Endodermal cell (in vitro differentiated cells): ENCODE measurements at regions not wholly inside any gene's neighbourhood (a gene's known extent, or its start where the extent isn't known, plus 50 kb on each side); places are given as distances from the start of the nearest gene placed in this dataset.
"Not testable (repeated sequence)": the region's sequence is repeated elsewhere in the genome, so short reads cannot be mapped to it uniquely, and the experiment has no call there.

ENCODE experiments used
- DNase-seq: peaks from one replicate; pipeline ENCODE4 v3.0.0-alpha.2; 2017
- H3K27ac ChIP-seq: 2 replicates; pipeline ENCODE4 v1.5.1; 2013; ENCODE audit warnings: mild to moderate bottlenecking, low read depth, low read length, moderate library complexity
- H3K27me3 ChIP-seq: 2 replicates; pipeline ENCODE4 v1.6.1; 2013; ENCODE audit warnings: mild to moderate bottlenecking, low read length, moderate library complexity; ENCODE audit not compliant: insufficient read depth, control insufficient read depth, poor library complexity, severe bottlenecking
- H3K36me3 ChIP-seq: 2 replicates; pipeline ENCODE4 v1.7.0; 2013; ENCODE audit warnings: mild to moderate bottlenecking, low read length, moderate library complexity; ENCODE audit not compliant: control insufficient read depth, insufficient read depth
- H3K4me1 ChIP-seq: one replicate; pipeline ENCODE4 v1.7.0; 2013; ENCODE audit warnings: low read length; ENCODE audit not compliant: control insufficient read depth, insufficient read depth
- H3K4me3 ChIP-seq: 2 replicates; pipeline ENCODE4 v1.5.1; 2013; ENCODE audit warnings: mild to moderate bottlenecking, low read length, moderate library complexity
- H3K9ac ChIP-seq: 2 replicates; pipeline ENCODE4 v1.6.1; 2013; ENCODE audit warnings: mild to moderate bottlenecking, low read length, moderate library complexity; ENCODE audit not compliant: poor library complexity, severe bottlenecking; ENCODE audit errors: extremely low read depth
- H3K9me3 ChIP-seq: 2 replicates; pipeline ENCODE4 v1.6.1; 2013; ENCODE audit warnings: mild to moderate bottlenecking, low read length, moderate library complexity; ENCODE audit not compliant: control insufficient read depth
- H3K27ac Mint-ChIP-seq: 2 replicates; pipeline ENCODE4 v1.8.0; 2020; ENCODE audit warnings: mixed read lengths
- H3K27me3 Mint-ChIP-seq: 2 replicates; pipeline ENCODE4 v1.8.0; 2021; ENCODE audit warnings: mild to moderate bottlenecking, mixed read lengths; ENCODE audit not compliant: insufficient read depth
- H3K36me3 Mint-ChIP-seq: 2 replicates; pipeline ENCODE4 v1.8.0; 2020; ENCODE audit warnings: low read depth, mixed read lengths
- H3K4me1 Mint-ChIP-seq: 2 replicates; pipeline ENCODE4 v1.8.0; 2020; ENCODE audit warnings: mixed read lengths
- H3K4me3 Mint-ChIP-seq: 2 replicates; pipeline ENCODE4 v1.8.0; 2020; ENCODE audit warnings: mild to moderate bottlenecking, moderate library complexity, mixed read lengths
- H3K9me3 Mint-ChIP-seq: 2 replicates; pipeline ENCODE4 v1.8.0; 2020; ENCODE audit warnings: mild to moderate bottlenecking, mixed read lengths
- WGBS, 2 experiments: methylation state at CpG; one replicate each; pipeline versions ENCODE4 v1.1.5 to v1.1.7; 2013; ENCODE audit warnings: missing lambda C conversion rate in 2 of 2, mixed read lengths in 1 of 2; ENCODE audit not compliant: insufficient coverage in 1 of 2, insufficient read length in 1 of 2; 5-methylcytosine and 5-hydroxymethylcytosine counted together
- TF ChIP-seq, protein P1 (sequence below): fragments of 200-600 bp; sonication (generic); conservative IDR thresholded peaks from 2 replicates; pipeline ENCODE4 v1.5.0; 2021; ENCODE audit warnings: antibody characterized with exemption, mild to moderate bottlenecking

DNA sequence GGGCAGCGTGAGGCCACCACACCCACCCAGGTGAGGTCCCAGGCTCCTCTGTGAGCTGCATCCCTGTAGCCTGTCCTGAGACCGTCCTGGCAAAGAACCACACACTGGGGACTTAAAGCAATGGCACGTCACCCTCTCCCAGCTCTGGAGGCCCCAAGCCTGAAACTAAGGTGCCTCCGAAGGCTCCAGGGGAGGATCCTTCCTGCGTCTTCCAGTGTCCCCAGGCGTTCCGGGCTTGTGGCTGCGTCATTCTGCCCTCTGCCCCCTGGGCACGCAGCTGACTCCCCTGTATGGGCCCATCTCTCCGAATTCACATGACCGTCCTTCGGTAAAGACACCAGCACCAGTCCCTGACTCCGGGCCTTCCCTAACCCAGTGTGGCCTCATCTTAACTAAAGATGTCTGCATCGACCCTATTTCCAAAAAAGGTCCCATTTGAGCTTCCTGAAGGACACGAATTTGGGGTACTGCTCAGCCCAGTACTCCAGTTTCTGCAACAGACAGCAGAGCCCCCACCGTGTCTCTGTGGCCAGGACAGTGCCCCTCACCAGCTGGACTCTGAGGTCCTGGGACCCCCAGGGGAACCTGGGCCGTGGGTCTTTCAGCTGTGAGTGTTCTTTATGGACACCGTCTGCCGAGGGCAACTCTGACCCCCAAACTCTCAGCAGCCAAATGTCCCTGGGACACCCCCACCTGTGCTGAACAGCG is 75.2 kb upstream of the CTDP1 start:
- Histone ChIP-seq H3K9ac (no peak overlapping the region), H3K9me3 (no peaks in the 10 kb centered on the region), H3K4me1 (peaks cover 6% of the 10 kb centered on the region), H3K36me3 (no peaks in the 10 kb centered on the region), H3K27me3 (no peaks in the 10 kb centered on the region), H3K4me3 (no peak overlapping the region), H3K27ac (no peak overlapping the region)
- H3K36me3 Mint-ChIP-seq, result no peaks in the 10 kb centered on the region
- no peaks in the 10 kb centered on the region for H3K9me3 Mint-ChIP-seq
- no peaks in the 10 kb centered on the region for H3K27me3 Mint-ChIP-seq
- no peak for DNase-seq
- no peak overlapping the region for H3K4me3 Mint-ChIP-seq
- no peak overlapping the region for H3K27ac Mint-ChIP-seq
- H3K4me1 Mint-ChIP-seq, result peaks cover 26% of the 10 kb centered on the region
- WGBS, 2 experiments, result 83 to 85% methylated on average over 18 to 20 of the region's 20 CpGs
- TF ChIP-seq, protein P1, sequence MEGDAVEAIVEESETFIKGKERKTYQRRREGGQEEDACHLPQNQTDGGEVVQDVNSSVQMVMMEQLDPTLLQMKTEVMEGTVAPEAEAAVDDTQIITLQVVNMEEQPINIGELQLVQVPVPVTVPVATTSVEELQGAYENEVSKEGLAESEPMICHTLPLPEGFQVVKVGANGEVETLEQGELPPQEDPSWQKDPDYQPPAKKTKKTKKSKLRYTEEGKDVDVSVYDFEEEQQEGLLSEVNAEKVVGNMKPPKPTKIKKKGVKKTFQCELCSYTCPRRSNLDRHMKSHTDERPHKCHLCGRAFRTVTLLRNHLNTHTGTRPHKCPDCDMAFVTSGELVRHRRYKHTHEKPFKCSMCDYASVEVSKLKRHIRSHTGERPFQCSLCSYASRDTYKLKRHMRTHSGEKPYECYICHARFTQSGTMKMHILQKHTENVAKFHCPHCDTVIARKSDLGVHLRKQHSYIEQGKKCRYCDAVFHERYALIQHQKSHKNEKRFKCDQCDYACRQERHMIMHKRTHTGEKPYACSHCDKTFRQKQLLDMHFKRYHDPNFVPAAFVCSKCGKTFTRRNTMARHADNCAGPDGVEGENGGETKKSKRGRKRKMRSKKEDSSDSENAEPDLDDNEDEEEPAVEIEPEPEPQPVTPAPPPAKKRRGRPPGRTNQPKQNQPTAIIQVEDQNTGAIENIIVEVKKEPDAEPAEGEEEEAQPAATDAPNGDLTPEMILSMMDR, result no peak

DNA sequence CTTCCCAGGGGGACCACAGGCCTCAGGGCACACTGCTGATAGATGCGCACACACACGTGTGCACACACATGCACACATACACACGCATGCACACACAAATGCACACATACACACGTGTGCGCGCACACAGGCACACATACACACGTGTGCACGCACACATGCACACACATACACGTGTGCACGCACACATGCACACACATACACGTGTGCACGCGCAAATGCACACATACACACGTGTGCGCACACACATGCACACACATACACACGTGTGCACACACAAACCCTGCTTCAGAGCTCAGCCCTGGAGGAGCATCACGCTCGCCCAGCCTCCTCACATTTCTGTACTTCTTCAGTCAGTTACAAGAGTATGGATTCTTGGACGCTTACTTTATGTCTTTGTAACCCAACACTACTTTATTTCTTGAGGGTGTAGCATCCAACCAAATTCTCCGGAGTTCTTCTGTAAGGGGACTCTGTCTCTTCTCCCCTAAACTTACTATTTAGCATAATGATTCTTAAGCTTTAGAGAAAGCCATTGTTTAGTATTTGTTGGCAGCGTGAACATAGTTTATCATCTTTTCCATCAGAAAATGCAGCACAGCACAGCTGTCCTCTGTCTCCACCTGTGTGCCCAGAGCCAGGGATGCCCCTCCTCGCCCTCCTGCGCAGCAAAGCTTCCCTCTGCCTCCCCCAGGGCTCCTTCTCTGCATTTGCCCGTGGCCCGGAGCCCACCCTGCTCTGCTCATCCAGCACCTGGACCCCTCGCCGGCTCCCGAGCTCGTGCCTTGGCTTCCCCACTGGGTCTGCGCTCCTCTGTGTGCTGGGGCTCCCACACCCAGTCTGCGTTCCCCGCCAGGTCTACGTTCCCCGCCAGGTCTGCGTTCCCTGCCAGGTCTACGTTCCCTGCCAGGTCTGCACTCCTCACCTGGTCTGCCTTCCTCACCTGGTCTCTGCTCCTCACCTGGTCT is 74.4 kb upstream of the CTDP1 start:
- Mint-ChIP-seq H3K27me3 (no peaks in the 10 kb centered on the region), H3K27ac (peak overlapping the region; percentile 11), H3K36me3 (no peaks in the 10 kb centered on the region), H3K9me3 (no peaks in the 10 kb centered on the region), H3K4me1 (peaks cover 20% of the 10 kb centered on the region), H3K4me3 (no peak overlapping the region)
- Histone ChIP-seq H3K27me3 (no peaks in the 10 kb centered on the region), H3K4me1 (no peaks in the 10 kb centered on the region), H3K36me3 (no peaks in the 10 kb centered on the region), H3K4me3 (no peak overlapping the region), H3K9ac (no peak overlapping the region), H3K27ac (no peak overlapping the region), H3K9me3 (no peaks in the 10 kb centered on the region)
- no peak for DNase-seq
- TF ChIP-seq, protein P1, result no peak
- 89 to 96% methylated on average over 25 to 36 of the region's 36 CpGs for WGBS, 2 experiments

GRCh38 chr18:79606071-79606470 is 73.5 kb upstream of the CTDP1 start:
- 93 to 97% methylated on average over 7 to 13 of the region's 13 CpGs for whole genome bisulfite sequencing, 2 experiments
- H3K4me3 ChIP-seq, H3K27me3 ChIP-seq, H3K9ac ChIP-seq, H3K27ac ChIP-seq, H3K9me3 ChIP-seq, H3K9me3 Mint-ChIP-seq, H3K4me1 ChIP-seq, H3K36me3 ChIP-seq, H3K4me3 Mint-ChIP-seq, H3K27me3 Mint-ChIP-seq, H3K36me3 Mint-ChIP-seq, DNase-seq: not testable (repeated sequence)
- Mint-ChIP-seq H3K27ac (peak overlapping the region; percentile 11), H3K4me1 (peaks cover 19% of the 10 kb centered on the region)
